Epithelial cell of proximal tubule (primary cell): ENCODE measurements at regions not wholly inside any gene's neighbourhood (a gene's known extent, or its start where the extent isn't known, plus 50 kb on each side); places are given as distances from the start of the nearest gene placed in this dataset.

ENCODE experiments used
- DNase-seq: peaks from one replicate; pipeline ENCODE4 v3.0.0-alpha.2; 2011; ENCODE audit warnings: low read depth
- H3K4me3 ChIP-seq: 2 replicates; pipeline ENCODE4 v1.5.1; 2011; ENCODE audit warnings: low read depth, mild to moderate bottlenecking, low read length
- CTCF ChIP-seq: conservative IDR thresholded peaks from 2 replicates; pipeline ENCODE4 v1.5.1; 2012; ENCODE audit warnings: low read depth, mild to moderate bottlenecking, low read length

GRCh38 chr5:61215996-61216395, 53.7 kb upstream of the SMIM15 start:
- TF ChIP-seq CTCF, result no peak

GRCh38 chr5:61216741-61217140, 54.5 kb upstream of the SMIM15 start:
- no peak overlapping the region for H3K4me3 ChIP-seq
- DNase-seq, result no peak
- TF ChIP-seq CTCF, result no peak

More at GRCh38 chr5:61215996-61216395, 53.7 kb upstream of the SMIM15 start:
- DNase-seq, result no peak
- H3K4me3 ChIP-seq, result no peak overlapping the region

GRCh38 chr5:61217214-61217613, 54.9 kb upstream of the SMIM15 start:
- TF ChIP-seq CTCF, result no peak
- no peak for DNase-seq
- no peak overlapping the region for H3K4me3 ChIP-seq

GRCh38 chr5:61228229-61228628, 66.0 kb upstream of the SMIM15 start:
- no peak overlapping the region for H3K4me3 ChIP-seq
- DNase-seq, result no peak
- no peak for TF ChIP-seq CTCF

- no peak overlapping the region for H3K4me3 ChIP-seq
- TF ChIP-seq CTCF, result no peak
- DNase-seq, result peak; percentile 23
Measured at GRCh38 chr5:61228691-61229280, 66.5 kb upstream of the SMIM15 start.

- H3K4me3 ChIP-seq, result no peak overlapping the region
- no peak for TF ChIP-seq CTCF
- no peak for DNase-seq
Measured at GRCh38 chr5:61229416-61229815, 67.1 kb upstream of the SMIM15 start.

GRCh38 chr5:61230492-61230891, 68.2 kb upstream of the SMIM15 start:
- H3K4me3 ChIP-seq, result no peak overlapping the region
- TF ChIP-seq CTCF, result no peak
- no peak for DNase-seq
